Activated CD8-positive, alpha-beta T cell treated with anti-CD3 and anti-CD28 coated beads, Interleukin-2, amount 10 ng/mL, durations not matched to agents 7 days and 5 days (primary cell): ENCODE measurements at regions not wholly inside any gene's neighbourhood (a gene's known extent, or its start where the extent isn't known, plus 50 kb on each side); places are given as distances from the start of the nearest gene placed in this dataset.
"Not testable (repeated sequence)": the region's sequence is repeated elsewhere in the genome, so short reads cannot be mapped to it uniquely, and the experiment has no call there.

Source experiments
- ATAC-seq: fragments of 150-1000 bp; cut with Tn5 transposase; one replicate; pipeline ENCODE4 v1.10.0; 2021; ENCODE audit warnings: moderate library complexity
- CTCF ChIA-PET: fragments of 350-600 bp; sonication (Branson Sonifier 250); formaldehyde crosslinking; loops from one replicate; lab custom pipeline; 2021; ENCODE audit warnings: antibody characterized with exemption; lab: Charles Lee
- POLR2A ChIA-PET: fragments of 350-600 bp; sonication (Branson Sonifier 250); formaldehyde crosslinking; loops from one replicate; lab custom pipeline; 2021; ENCODE audit warnings: antibody characterized with exemption; lab: Charles Lee
- DNase-seq: peaks from one replicate; pipeline ENCODE4 v3.0.0-alpha.2; 2020
- H3K27ac Mint-ChIP-seq: one replicate; pipeline ENCODE4 v1.8.0; 2021; ENCODE audit warnings: mild to moderate bottlenecking, mixed read lengths
- H3K27me3 Mint-ChIP-seq: one replicate; pipeline ENCODE4 v1.8.0; 2021; ENCODE audit warnings: low read depth, mixed read lengths
- H3K36me3 Mint-ChIP-seq: one replicate; pipeline ENCODE4 v1.8.0; 2021; ENCODE audit warnings: low read depth, mixed read lengths
- H3K4me1 Mint-ChIP-seq: one replicate; pipeline ENCODE4 v1.8.0; 2021; ENCODE audit warnings: low read depth, mixed read lengths
- H3K4me3 Mint-ChIP-seq: one replicate; pipeline ENCODE4 v1.8.0; 2021; ENCODE audit warnings: mild to moderate bottlenecking, mixed read lengths
- H3K9me3 Mint-ChIP-seq: one replicate; pipeline ENCODE4 v1.8.0; 2022; ENCODE audit warnings: mixed read lengths; ENCODE audit not compliant: insufficient read depth

DNA sequence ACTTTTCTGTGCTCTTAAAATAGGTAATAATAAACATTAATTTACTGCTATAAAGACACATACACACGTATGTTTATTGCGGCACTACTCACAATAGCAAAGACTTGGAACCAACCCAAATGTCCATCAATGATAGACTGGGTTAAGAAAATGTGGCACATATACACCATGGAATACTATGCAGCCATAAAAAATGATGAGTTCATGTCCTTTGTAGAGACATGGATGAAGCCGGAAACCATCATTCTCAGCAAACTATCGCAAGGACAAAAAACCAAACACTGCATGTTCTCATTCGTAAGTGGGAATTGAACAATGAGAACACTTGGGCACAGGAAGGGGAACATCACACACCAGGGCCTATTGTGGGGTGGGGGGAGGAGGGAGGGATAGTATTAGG, 97.4 kb upstream of the NR5A2 start:
- POLR2A ChIA-PET, ATAC-seq, H3K36me3 Mint-ChIP-seq, DNase-seq, H3K27ac Mint-ChIP-seq, H3K4me1 Mint-ChIP-seq, CTCF ChIA-PET, H3K4me3 Mint-ChIP-seq, H3K9me3 Mint-ChIP-seq: not testable (repeated sequence)
- H3K27me3 Mint-ChIP-seq = peaks cover 27% of the 10 kb centered on the region

DNA sequence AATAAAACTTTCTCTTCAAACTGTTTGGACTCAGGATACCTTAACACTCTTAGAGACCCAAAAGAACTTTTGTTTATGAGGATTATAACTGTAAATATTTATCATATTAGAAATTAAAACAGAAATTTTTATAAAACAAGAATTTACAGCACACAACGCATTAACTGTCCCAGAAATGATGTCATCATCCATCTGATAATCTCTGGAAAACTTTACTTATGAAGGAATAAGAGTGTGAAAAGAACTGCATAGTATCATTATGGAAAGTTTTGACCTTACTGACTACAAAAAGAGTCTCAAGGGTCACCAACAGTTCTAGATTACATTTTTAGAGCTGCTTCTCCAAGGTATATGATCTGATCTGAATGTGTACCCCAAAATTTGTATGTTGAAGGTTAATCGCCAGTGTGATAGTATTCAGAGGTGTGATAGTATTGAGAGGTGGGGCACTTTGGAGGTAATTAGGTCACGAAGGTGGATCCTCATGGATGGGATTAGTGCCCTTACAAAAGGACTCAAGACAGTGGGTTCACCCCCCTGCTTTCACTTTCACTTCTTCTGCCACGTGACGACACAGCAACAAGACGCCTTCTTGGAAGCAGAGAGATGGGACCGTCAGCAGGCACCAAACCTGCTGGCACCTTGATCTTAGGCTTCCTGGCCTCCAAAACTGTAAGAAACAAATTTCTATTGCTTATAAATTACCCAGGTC, 95.7 kb upstream of the NR5A2 start:
- Mint-ChIP-seq H3K4me3 (peak overlapping the region; percentile 30), H3K9me3 (no peaks in the 10 kb centered on the region), H3K27me3 (peaks cover 34% of the 10 kb centered on the region), H3K27ac (peak overlapping the region; percentile 22), H3K36me3 (no peaks in the 10 kb centered on the region), H3K4me1 (peaks cover 6% of the 10 kb centered on the region)
- DNase-seq (peak; percentile 41), ATAC-seq (no peak)
- POLR2A ChIA-PET = no interaction called here
- CTCF ChIA-PET = no interaction called here

DNA sequence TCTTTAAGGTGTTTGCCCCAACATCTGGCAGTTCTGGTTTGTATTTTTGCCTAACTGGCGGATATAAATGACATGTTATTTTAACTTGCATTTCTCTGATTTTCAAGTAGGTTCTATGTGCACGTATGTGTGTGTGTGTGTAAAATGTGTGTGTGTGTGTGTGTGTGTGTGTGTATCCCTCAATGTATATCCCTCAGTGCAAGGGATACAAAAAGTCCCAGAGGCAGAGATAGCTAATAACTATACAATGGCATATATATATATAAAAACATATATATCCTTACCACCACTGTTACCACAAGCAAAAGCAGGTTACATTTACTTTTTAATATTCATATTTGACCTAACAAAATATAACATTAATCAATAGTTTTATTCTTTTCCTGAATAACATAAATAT, 95.0 kb upstream of the NR5A2 start:
- Mint-ChIP-seq H3K27me3 (peaks cover 39% of the 10 kb centered on the region), H3K9me3 (no peaks in the 10 kb centered on the region), H3K36me3 (no peaks in the 10 kb centered on the region), H3K4me3 (peak overlapping the region; percentile 30), H3K27ac (no peak overlapping the region), H3K4me1 (peaks cover 6% of the 10 kb centered on the region)
- POLR2A ChIA-PET = no interaction called here
- no peak for ATAC-seq
- CTCF ChIA-PET = no interaction called here
- DNase-seq = no peak

DNA sequence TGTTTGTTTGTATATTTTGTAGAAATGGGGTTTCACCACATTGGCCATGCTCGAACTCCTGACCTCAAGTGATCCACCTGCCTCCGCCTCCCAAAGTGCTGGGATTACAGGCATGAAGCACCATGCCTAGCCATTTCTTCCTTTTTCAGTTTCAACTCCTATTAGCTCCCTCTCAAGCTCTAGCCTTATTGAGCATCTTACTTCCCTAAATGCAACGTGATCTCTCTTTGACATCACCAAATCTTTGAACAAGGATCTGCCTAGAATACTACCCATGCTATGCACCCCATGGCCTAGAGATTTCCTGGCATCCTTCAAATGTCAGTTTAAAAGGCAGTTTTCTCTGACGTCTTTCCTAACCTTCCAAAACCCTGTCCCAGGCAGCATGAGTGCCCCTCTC, 91.1 kb upstream of the NR5A2 start:
- CTCF ChIA-PET = no interaction called here

DNA sequence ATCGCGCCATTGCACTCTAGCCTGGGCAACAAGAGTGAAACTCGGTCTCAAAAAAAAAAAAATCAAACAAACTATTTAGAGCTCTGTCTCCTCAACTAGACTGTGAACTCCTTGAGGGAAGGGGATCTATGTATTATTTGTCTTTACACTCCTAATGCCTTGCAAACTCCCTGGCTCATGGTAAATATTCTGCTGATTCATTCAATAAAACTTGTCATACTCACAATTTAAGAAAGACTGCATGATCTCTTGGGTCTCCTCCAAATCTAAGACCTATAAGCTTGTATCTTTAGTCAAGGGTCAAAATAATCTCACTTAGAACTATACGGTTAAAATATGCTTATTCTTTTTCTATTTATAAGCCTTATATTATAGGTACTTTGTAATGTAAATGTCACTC, 90.3 kb upstream of the NR5A2 start:
- ChIA-PET POLR2A (no interaction called here), CTCF (no interaction called here)
- H3K27ac Mint-ChIP-seq = no peak overlapping the region
- H3K36me3 Mint-ChIP-seq = no peaks in the 10 kb centered on the region
- H3K27me3 Mint-ChIP-seq = peaks cover 46% of the 10 kb centered on the region
- no peak overlapping the region for H3K4me3 Mint-ChIP-seq
- no peak for DNase-seq
- no peaks in the 10 kb centered on the region for H3K9me3 Mint-ChIP-seq
- no peak for ATAC-seq
- H3K4me1 Mint-ChIP-seq = peaks cover 16% of the 10 kb centered on the region

More for the DNA sequence above, 91.1 kb upstream of the NR5A2 start:
- ATAC-seq (no peak), DNase-seq (no peak)
- Mint-ChIP-seq H3K4me1 (peaks cover 14% of the 10 kb centered on the region), H3K36me3 (no peaks in the 10 kb centered on the region), H3K4me3 (no peak overlapping the region), H3K9me3 (no peaks in the 10 kb centered on the region), H3K27me3 (peaks cover 47% of the 10 kb centered on the region), H3K27ac (no peak overlapping the region)
- POLR2A ChIA-PET = no interaction called here

DNA sequence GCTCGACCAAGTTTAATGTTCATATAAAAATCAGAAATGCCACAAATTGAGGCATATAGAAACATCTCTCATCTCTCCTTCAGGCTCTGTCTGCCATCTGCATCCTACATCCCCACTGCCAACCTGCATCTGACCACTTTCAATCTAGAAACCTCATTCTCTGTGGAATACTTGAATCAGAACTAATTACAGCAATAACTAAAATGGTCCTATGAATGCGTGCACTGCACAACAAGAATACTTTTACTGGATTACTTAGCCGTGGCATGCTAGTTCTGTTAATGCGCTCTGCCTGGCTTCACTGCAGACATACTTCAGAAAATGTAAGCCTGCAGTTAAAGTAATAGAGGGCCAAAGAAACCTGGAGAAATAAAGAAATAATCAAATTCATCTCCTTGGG, 89.8 kb upstream of the NR5A2 start:
- H3K4me3 Mint-ChIP-seq = no peak overlapping the region
- no peak overlapping the region for H3K27ac Mint-ChIP-seq
- peaks cover 17% of the 10 kb centered on the region for H3K4me1 Mint-ChIP-seq
- H3K36me3 Mint-ChIP-seq = no peaks in the 10 kb centered on the region
- ATAC-seq (no peak), DNase-seq (no peak)
- H3K9me3 Mint-ChIP-seq = no peaks in the 10 kb centered on the region
- ChIA-PET POLR2A (no interaction called here), CTCF (no interaction called here)
- H3K27me3 Mint-ChIP-seq = peaks cover 43% of the 10 kb centered on the region

DNA sequence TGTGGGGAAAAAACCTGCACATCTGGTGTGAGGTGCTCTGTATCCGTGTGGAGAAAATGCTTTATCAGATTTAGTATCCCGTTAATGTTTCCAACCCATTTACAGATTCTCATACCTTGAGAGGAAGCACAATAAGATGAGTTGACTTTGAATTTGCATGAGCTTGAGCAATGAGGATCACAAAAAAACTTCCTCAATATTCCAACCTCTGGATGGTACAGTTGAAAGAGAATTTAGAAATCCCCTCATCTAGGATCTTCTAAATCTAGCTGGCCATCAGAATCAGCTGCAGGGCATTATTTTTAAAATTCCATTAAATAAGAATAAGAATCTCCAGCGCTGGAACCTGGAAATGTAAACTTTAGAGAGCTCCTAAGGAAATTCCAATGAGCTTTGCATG, 82.5 kb upstream of the NR5A2 start:
- Mint-ChIP-seq H3K9me3 (no peaks in the 10 kb centered on the region), H3K36me3 (no peaks in the 10 kb centered on the region), H3K4me1 (peaks cover 22% of the 10 kb centered on the region), H3K4me3 (no peak overlapping the region), H3K27ac (no peak overlapping the region), H3K27me3 (peaks cover 36% of the 10 kb centered on the region)
- POLR2A ChIA-PET = no interaction called here
- no peak for DNase-seq
- CTCF ChIA-PET = no interaction called here
- ATAC-seq = no peak

DNA sequence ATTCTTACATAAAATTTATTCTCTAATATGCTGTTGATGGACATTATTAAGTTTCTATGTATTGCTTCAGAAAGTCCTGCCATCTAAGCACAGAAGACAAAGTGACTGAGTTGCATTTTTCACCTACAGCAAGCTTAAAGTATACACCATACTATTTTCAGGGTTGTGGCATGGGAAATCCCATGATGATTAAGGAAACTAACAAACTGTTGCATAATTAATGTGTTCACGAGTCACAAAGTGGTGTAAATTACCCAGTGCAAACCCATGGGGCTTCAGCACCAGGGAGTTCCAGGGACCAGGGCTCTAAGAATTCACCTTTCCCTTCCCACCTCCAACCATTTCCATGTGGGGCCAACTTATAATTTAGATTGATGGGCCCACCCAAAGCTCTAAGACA, 81.9 kb upstream of the NR5A2 start:
- Mint-ChIP-seq H3K36me3 (no peaks in the 10 kb centered on the region), H3K9me3 (no peaks in the 10 kb centered on the region), H3K4me3 (no peak overlapping the region), H3K27ac (no peak overlapping the region), H3K4me1 (peaks cover 22% of the 10 kb centered on the region), H3K27me3 (peaks cover 35% of the 10 kb centered on the region)
- no peak for DNase-seq
- CTCF ChIA-PET = no interaction called here
- ATAC-seq = no peak
- POLR2A ChIA-PET = interaction anchor here (0.5 kb wide), 1 partner anchor 70 kb away, joined by 3 read pairs; no protein-coding TSS in a partner anchor

DNA sequence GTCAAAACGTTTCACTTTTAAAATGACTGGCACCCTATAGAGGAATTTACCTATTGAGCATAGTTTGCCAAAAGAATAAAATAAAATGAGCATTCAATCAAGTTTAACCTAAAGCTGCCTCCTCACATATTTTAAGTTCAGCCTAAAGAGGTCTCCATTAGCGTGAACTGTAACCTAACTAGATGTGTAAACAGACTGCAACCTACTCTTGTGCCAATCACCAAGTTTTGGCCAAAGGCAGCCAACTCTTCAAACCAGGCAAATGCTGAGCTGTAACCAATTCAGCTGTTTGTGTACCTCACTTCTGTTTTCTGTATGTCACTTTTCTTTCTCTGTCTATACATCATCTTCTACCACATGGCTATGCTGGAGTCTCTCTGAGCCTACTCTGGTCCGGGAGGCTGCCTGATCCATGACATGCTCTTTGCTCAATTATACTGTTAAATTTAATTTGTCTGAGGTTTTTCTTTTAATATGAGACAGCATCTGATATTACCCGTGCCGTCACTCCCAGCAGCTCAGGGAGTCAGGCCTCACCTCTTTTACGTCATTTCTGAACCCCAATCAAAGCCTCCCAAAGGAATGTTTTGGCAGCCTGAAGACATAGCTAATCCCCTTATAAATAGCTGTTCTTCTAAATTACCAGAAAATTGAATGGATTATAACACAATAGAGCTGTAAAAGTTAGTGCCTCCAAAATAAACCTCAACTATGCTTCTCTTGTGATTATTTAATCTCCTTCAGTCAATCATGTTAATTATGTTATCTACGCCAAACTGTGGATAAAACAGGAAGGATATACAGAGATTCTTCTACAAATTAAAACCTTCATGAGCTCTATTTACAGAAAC, 81.0 kb upstream of the NR5A2 start:
- no peak overlapping the region for H3K4me3 Mint-ChIP-seq
- peaks cover 14% of the 10 kb centered on the region for H3K4me1 Mint-ChIP-seq
- H3K36me3 Mint-ChIP-seq = no peaks in the 10 kb centered on the region
- ATAC-seq = no peak
- no peaks in the 10 kb centered on the region for H3K9me3 Mint-ChIP-seq
- H3K27ac Mint-ChIP-seq = no peak overlapping the region
- H3K27me3 Mint-ChIP-seq = peaks cover 39% of the 10 kb centered on the region
- CTCF ChIA-PET = no interaction called here
- POLR2A ChIA-PET = interaction anchor here (0.7 kb wide), 1 partner anchor 266 kb away, joined by 3 read pairs; no protein-coding TSS in a partner anchor
- DNase-seq = no peak

DNA sequence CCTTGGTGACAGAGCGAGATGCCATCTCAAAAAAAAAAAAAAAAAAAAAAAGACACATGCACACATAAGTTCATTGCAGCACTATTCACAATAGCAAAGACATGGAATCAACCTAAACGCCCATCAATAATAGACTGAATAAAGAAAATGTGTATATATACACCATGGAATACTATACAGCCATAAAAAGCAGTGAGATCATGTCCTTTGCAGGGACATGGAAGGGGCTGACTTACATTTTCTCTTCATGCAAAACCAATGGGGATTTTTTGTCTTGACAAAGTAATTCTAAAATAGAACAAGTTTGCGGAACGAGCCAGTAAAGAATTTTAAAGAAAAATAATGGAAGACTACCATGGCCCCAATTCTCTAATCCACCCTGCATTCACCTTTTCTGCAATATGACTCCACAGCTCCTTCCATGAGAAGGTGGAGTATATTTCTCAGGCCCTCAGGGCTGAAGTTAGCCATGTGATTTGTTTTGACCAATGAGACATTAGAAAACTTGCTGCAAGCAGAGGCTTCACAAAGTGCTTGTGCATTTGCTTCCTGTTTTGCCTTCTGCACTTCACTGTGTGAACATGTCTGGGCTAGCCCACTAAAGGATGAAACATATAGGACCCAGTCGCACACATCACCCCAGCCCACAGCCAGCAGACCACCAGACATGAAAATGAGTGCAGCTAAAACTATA, 78.8 kb upstream of the NR5A2 start:
- Mint-ChIP-seq H3K36me3 (no peaks in the 10 kb centered on the region), H3K27ac (peak overlapping the region; percentile 1), H3K4me1 (peaks cover 5% of the 10 kb centered on the region), H3K27me3 (peaks cover 45% of the 10 kb centered on the region), H3K9me3 (no peaks in the 10 kb centered on the region), H3K4me3 (no peak overlapping the region)
- no peak for ATAC-seq
- DNase-seq = no peak
- ChIA-PET POLR2A (no interaction called here), CTCF (no interaction called here)

DNA sequence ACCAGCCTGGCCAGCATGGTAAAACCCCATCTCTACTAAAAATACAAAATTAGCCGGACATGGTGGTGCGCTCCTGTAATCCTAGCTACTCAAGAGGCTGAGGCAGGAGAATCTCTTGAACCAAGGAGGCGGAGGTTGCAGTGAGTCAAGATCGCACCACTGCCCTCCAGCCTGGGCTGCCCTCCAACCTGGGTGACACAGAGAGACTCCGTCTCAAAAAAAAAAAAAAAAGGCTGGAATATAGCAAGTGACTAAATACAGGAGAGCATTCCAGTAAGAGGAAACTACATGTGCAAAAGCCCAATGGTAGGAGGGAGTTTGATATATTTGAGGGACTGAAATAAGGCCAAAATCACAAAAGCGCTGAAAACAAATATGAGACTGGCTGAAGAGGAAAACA, 76.5 kb upstream of the NR5A2 start:
- not testable (repeated sequence) for H3K36me3 Mint-ChIP-seq

DNA sequence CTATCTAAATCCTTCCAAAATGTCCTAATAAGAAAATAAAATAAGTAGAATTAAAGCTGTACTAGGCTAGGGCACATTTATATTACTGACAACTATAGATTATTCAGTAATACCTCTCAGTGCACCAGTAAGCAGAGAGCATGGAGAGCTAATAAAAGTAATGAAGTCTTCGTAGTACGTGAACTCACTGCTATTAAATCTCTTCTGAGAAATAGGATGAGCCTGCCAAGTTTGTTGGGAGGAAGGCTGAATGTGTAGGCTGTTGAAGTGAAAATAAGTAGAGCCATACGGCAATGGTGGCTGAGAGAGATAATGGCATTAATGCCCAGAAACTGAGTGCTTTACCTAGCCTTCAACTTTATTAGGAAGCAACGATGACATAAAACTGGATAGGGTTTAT, 73.9 kb upstream of the NR5A2 start:
- ChIA-PET POLR2A (no interaction called here), CTCF (interaction anchor here (1.3 kb wide), 1 partner anchor 27 kb away, joined by 4 read pairs; no protein-coding TSS in a partner anchor)
- DNase-seq (no peak), ATAC-seq (no peak)
- Mint-ChIP-seq H3K27me3 (peaks cover 31% of the 10 kb centered on the region), H3K9me3 (no peaks in the 10 kb centered on the region), H3K4me3 (no peak overlapping the region), H3K36me3 (no peaks in the 10 kb centered on the region), H3K27ac (no peak overlapping the region), H3K4me1 (peaks cover 5% of the 10 kb centered on the region)

More for the DNA sequence above, 76.5 kb upstream of the NR5A2 start:
- CTCF ChIA-PET, H3K27ac Mint-ChIP-seq, POLR2A ChIA-PET, H3K4me3 Mint-ChIP-seq, H3K9me3 Mint-ChIP-seq, H3K4me1 Mint-ChIP-seq, DNase-seq, ATAC-seq: not testable (repeated sequence)
- peaks cover 41% of the 10 kb centered on the region for H3K27me3 Mint-ChIP-seq
